22Rv1 (cell line): ENCODE measurements at regions not wholly inside any gene's neighbourhood (a gene's known extent, or its start where the extent isn't known, plus 50 kb on each side); places are given as distances from the start of the nearest gene placed in this dataset.

Experiments
- CTCF ChIP-seq: fragments of 450-650 bp; IDR thresholded peaks from 2 replicates; pipeline ENCODE4 v1.5.1; 2017; ENCODE audit warnings: mild to moderate bottlenecking
- ZFX ChIP-seq: fragments of 450-650 bp; IDR thresholded peaks from 2 replicates; pipeline ENCODE4 v1.6.1; 2017; ENCODE audit warnings: antibody characterized with exemption, borderline replicate concordance

- TF ChIP-seq CTCF (no peak), ZFX (no peak)
Observed at GRCh38 chr13:67489016-67489415, 258.9 kb upstream of the PCDH9 start.
